Activated CD8-positive, alpha-beta memory T cell treated with anti-CD3 and anti-CD28 coated beads for 36 hours (primary cell): ENCODE measurements at regions not wholly inside any gene's neighbourhood (a gene's known extent, or its start where the extent isn't known, plus 50 kb on each side); places are given as distances from the start of the nearest gene placed in this dataset.

Source experiments
- CTCF ChIA-PET: fragments of 350-600 bp; sonication (Branson Sonifier 250); formaldehyde crosslinking; loops from one replicate; lab custom pipeline; 2021; ENCODE audit warnings: antibody characterized with exemption; lab: Charles Lee
- POLR2A ChIA-PET: fragments of 350-600 bp; sonication (Branson Sonifier 250); formaldehyde crosslinking; loops from one replicate; lab custom pipeline; 2021; ENCODE audit warnings: antibody characterized with exemption; lab: Charles Lee

DNA sequence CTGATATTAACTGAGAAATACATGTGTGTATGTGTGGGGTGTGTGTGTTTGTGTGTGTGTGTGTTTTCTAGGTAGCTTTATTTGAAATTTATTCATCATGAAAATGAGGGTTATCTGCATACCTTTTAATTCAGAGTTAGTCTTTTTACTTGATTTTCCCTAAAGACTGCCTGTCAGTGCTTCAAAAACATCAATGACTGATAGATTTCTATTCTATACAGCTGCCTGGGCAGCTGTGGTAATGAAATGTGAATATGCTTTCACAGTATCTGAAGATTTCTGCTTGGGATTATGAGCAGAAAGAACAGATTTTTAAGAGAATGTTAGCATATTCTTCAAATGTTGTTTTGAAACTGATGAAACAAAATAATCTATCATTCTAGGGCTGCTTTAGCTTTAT lies 119.7 kb upstream of the ZRANB2 start:
- ChIA-PET CTCF (no interaction called here), POLR2A (no interaction called here)

DNA sequence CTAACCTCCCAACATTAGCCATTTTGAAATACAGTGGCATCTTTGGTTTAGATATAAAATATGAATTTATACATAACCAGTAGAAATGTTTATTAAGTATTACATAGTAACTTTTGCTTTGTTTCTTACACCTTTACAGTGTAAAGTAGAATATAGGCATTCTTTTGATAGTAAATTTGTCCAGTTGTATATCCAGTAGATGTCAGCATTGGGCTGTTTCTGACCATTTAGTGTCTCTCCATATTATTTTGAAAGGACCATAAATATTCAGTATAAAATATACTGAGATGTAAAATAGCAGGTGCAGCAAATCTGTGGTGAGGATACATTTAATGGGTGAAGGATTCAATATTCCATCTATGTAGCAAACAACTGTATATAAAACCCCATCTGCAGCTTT lies 115.8 kb upstream of the ZRANB2 start:
- ChIA-PET POLR2A (no interaction called here), CTCF (no interaction called here)

DNA sequence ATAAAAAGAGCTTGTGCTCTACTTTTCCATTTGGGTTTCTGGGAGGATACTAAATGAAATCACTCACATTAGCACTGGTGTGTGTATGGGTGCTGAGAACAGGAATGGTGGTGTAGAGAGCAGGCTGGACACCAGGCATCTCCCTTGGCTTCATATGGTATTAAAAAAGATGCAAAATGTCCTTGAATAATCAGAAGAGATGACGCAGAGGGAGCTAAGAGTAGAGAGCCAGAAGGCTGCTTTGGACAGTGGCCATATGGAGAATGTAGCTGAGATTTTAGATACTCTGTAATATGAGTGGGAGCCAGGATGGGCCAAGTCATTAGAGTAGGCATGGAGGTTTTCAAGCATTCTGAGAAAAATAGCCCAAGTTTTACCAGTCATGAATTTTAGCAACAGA lies 112.3 kb upstream of the ZRANB2 start:
- CTCF ChIA-PET: no interaction called here

DNA sequence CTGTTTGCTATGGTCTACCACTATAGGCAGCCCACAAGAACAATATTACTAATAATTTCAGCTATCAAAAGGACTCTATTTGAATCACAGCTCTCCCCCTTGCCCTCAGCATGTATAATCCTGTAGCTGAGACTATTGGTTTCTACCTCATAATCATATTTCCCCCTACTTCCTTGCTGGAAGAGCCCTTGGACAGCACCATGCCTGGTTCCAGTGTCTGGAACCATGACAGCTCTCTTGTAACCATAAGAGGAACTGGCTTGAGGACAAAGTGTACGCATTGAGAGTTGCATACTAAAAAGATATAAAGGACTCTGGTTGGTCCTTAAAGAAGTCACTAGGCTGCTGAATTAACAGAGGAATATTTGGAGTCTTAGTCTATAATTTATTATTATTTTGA lies 110.7 kb upstream of the ZRANB2 start:
- POLR2A ChIA-PET: no interaction called here
- CTCF ChIA-PET: no interaction called here

More for the DNA sequence above, 112.3 kb upstream of the ZRANB2 start:
- POLR2A ChIA-PET: no interaction called here

DNA sequence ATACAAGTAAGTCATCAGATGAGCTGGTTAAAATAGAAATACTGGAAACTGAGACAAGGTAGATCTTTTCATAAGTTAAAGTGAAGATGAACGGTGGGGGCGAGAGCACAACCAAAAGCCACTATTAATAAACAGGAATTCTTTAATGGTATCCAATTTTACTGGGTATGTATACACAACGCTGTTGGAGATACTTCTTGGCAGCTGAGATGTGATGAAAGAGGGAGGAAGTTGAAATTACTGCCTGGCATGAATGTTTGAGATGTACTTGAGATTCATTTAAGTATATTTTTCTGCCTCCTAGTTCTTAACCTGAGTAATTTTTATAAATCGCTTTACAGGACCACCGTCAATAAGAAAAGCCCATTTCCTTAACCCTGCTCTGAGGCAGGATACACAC lies 110.0 kb upstream of the ZRANB2 start:
- ChIA-PET CTCF (no interaction called here), POLR2A (no interaction called here)

DNA sequence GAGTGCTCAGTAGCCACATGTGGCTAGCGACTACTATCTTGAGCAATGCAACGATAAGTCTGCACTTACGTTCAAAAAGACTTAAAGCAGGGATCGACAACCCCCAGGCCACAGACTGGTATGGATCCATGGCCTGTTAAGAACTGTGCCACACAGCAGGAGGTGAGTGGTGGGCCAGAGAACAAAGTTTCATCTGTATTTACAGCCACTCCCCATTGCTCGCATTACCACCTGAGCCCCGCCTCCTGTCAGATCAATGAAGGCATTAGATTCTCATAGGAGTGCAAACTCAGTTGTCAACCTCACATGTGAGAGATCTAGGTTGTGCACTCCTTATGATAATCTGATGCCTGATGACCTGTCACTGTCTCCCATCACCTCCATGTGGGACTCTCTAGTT lies 103.6 kb upstream of the ZRANB2 start:
- CTCF ChIA-PET: no interaction called here
- POLR2A ChIA-PET: no interaction called here

DNA sequence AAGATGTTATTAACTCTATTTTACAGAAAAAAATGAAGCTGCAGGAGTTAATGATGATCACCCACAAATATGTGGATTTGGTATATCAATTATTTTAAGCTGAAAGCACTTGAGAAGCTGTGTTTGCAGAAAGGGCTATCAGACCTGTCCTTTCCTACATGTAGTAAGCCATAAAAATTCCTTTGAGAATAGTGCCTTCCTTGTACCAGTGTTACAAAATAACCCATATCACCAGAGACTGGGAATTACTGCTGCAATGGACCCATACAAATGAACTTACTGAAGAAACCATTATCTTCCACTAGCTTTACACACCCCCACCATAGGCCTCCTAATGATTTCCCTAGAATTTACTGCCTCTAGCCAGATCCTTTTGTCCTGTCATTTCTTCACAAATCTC lies 99.2 kb upstream of the ZRANB2 start:
- ChIA-PET CTCF (no interaction called here), POLR2A (no interaction called here)

DNA sequence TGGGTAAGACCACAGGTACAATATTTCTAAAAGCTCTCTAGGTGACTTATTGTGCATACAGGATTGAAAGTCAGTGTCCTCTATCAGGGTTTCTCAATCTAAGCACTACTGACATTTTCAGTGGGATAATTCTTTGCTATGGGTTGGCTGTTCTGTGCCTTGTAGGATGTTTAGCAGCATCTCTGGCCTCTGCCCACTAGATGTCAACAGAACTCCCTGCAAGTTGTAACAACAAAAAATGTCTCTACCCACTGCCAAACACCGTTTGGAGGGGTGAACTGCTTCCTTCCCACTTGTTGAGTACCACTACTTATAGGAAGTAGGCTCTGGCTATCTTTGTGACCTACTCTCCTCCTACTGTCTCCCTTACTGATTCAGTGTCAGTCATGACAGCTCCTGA lies 90.1 kb upstream of the ZRANB2 start:
- POLR2A ChIA-PET: no interaction called here

DNA sequence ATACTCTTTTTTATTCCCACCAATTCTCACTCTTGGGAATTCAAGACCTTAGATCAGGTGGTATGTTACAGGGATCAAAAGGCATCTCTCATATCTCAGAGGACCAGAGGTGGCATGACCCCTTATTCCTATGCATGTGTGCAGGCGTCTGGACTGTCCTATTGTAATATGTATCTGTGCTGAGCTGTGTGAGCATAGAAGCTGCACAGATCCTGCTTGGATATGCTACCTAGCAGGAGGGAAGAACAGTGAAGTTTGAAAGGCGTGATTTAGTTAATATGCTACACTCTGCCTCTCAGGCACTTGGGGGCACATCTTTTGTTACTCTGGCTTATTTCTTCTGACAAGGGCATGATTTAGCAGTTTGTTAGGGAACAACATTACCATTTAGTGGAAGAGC lies 86.7 kb upstream of the ZRANB2 start:
- ChIA-PET POLR2A (no interaction called here), CTCF (no interaction called here)

More for the DNA sequence above, 90.1 kb upstream of the ZRANB2 start:
- CTCF ChIA-PET: no interaction called here

DNA sequence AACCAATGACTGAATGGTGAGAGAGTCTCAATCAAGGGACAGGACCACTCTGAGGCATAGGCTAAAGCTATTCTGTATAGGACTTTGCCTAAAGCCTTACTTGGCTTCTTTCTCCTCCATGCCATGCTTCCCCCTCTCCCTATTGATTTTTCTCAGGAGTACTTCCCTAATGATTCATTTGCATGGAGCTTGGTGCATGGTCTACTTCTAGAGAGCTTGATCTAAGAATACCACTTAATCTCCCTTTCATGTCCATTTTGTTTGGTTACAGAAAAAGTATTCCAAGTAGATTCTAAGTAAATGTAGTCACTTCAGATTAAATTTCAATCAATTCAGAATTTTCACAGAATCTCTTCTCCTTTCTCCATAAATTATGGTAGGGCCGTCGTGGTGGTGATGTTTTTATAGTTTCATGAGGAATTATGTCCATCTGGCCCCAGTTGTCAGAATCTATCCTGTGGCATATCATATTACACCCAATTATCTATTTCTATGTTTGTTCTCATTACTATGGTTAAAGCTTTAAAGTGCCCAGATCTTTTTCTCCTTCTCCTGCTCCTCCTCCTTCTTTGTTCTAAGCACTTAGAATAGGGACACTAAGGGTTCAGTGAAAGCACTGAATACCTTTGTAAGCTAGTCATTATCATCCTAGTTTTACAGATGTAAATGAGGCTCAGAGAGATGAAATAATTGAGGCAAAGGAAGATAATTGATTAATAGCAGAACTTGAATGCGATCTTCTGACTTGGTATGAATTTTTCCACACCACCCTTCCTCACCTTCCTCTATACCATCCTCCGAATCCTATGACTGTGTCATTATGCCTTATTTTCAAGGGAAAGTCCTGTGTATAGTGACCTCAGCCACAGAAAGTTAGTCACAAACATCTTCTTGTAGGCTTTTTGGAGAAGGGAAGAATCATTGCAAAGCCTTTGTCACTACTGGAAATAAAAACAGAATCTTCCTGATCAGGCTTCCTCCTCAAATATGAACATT lies 85.6 kb upstream of the ZRANB2 start:
- CTCF ChIA-PET: no interaction called here
- POLR2A ChIA-PET: no interaction called here

DNA sequence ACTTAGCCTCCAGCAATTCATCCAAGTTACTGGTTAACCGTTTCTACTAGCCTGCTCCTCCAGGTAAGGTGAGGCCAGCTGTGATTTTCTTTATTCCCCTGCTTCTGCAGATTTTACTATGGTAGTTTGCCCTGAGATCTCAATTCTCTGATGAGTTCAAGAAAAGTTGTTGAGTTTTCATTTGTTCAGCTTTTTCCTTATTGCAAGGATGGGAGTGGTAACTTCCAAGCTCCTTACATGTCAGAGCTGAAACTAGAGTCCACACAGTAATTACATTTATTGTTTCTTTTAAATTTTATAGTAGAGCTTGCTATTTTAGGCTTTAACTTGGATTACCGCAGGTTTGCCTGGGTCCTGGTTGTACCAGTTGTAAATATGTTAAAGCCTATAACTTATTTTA lies 76.9 kb upstream of the ZRANB2 start:
- POLR2A ChIA-PET: no interaction called here
- CTCF ChIA-PET: no interaction called here

DNA sequence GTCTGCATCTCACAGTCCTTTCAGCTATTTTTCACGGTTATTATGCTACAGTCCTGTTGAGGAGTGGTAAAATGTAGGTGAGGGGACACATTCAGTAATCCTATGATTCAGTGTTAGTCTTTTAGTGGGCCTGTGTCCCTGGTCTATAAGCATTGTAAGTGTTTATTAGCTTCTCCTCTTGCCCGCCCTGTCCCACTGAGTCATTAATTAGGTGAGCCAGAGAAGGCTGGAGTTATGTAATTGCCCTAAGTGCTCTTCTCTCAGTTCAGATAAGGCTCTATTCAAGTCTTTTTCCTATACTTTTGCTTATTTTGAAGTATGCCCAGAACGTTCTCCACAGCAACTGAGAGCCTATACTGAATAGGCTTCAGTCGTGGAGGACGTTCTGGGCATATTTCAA lies 76.3 kb upstream of the ZRANB2 start:
- ChIA-PET POLR2A (no interaction called here), CTCF (no interaction called here)

DNA sequence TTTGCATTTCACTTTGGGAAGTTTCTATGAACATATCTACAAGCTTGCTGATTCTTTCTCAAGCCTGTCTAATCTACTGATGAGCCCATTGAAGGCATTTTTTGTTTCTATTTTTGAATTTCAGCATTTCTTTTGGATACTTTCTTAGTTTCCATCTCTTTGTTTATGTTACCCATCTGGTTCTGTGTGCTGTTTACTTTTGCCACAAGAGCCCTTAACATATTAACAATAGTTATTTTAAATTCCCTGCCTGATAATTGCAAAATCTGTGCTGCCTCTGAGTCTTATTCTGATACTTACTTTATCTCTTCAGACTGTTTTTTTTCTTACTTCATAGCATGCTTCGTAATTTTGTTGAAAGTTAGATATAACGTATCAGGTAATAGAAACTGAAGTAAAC lies 75.8 kb upstream of the ZRANB2 start:
- POLR2A ChIA-PET: no interaction called here
- CTCF ChIA-PET: no interaction called here

DNA sequence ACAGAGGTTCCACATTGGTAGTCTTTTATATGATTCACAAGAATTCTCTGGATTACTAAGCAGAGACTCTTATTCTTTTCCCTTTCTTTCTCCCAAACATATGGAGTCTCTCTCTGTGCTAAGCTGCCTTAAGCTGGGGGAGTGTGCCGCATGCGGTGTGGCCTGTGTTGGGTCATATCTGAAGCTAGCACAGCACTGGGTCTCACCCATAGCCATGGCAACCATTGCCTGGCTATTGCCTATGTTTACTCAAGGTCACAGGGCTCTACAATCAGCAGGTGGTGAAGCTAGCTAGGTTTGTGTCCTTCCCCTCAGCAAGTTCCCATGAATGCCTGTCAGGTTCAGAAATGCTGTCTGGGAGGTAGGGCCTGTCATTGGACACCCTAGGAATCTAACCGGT lies 73.6 kb upstream of the ZRANB2 start:
- ChIA-PET POLR2A (no interaction called here), CTCF (no interaction called here)

DNA sequence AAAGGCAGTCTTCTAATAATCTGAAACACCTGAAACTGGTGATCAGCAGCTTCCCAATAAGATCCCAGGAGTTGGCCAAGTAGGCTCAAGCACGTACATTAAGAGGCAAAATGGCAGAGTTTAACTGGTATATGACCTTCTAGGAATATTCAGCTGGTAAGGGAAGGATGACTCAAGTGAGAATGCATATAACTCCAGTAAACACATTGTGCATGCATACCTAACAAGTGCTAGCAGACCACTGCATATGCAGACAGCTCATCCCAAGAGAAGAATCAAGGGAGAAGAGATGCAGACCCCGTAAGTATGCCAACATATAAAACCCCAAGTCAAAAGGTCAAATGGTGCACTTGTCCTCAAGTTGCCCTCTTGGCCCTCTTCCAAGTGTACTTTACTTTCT lies 73.0 kb upstream of the ZRANB2 start:
- ChIA-PET CTCF (no interaction called here), POLR2A (no interaction called here)

DNA sequence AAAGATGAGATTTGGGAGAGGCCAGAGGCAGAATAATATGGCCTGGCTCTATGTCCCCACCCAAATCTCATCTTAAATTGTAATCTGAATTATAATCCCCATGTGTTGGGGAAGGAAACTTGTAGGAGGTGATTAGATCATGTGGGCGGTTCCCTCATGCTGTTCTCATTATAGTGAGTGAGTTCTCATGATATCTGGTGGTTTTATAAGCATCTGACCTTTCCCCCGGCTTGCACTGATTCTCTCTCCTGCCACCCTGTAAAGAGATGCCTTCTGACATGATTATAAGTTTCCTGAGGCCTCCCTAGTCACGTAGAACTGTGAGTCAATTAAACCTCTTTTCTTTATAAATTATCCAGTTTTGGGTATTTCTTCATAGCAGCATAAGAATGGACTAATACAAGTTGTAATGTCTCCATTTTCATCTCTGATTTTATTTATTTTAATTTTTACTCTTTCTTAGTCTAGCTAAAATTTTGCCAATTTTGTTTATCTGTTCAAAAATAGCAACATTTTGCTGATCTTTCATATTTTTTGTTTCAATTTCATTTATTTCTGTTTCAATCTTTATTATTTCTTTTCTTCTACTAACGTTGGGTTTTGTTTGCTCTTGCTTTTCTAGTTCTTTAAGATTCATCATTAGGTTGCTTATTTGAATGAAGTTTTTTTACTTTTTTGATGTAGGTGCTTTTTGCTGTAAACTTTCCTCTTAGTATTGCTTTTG lies 67.0 kb upstream of the ZRANB2 start:
- POLR2A ChIA-PET: no interaction called here
- CTCF ChIA-PET: no interaction called here

DNA sequence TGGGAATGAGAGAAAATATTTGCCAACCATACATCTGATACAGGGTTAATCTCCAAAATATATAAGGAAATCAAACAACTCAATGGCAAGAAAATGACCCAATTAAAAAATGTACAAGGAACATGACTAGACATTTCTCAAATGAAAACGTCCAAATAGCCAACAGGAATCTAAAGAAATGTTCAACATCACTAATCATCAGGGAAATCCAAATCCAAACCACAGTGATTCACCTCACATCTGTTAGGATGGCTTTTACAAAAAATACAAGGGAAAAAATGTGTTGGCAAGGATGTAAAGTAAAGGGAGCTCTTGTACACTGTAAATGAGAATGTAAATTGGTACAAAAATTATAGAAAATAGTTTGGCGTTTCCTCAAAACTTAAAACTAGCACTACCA lies 54.7 kb upstream of the ZRANB2 start:
- ChIA-PET POLR2A (no interaction called here), CTCF (no interaction called here)
